ENCODE measurements at regions not wholly inside any gene's neighbourhood (a gene's known extent, or its start where the extent isn't known, plus 50 kb on each side); places are given as distances from the start of the nearest gene placed in this dataset.

DNA sequence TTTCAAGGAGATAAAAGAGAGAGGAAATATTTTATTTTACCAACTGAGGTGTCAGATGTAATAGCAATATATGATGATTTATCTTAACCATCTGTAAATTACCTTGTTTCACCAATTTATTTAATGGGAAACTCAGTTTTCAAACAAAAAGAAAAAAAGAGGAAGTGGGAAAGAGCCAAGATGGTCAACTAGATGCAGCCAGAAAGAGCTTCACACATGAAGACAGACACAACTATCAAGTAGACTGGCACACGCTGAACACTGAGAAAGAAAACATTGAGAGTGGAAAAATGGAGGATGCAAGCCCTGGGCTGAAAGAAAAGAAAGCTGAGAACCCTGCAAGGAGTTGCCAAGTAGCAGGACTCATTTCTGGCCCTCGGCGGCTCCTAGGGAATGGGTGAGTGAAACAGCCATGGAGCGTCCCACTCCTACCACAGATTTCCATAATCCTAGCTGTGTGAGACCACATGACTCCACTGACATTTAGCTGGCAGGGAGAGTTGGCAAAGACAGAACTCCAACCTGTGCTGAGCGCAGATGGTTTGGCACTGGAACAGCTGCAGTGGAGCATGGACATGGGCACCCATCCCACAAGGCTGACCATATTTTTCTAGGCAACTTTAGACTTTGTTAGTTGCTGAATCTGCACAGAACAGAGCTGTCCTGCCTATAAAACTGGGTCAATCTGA is 409.3 kb downstream of the FAM47B start:
- TF ChIP-seq CTCF (conservative IDR thresholded peaks at IDR 0.05) (no peak), ZFX (IDR thresholded peaks at IDR 0.05) (no peak)

All from C4-2B (cell line).